DOHH2 (cell line): ENCODE measurements at regions not wholly inside any gene's neighbourhood (a gene's known extent, or its start where the extent isn't known, plus 50 kb on each side); places are given as distances from the start of the nearest gene placed in this dataset.

Experiments
- EZH2phosphoT487 ChIP-seq: fragments of 200-600 bp; sonication (generic); IDR thresholded peaks from 2 replicates; pipeline ENCODE4 v1.6.1; 2017; ENCODE audit warnings: borderline replicate concordance, mild to moderate bottlenecking, antibody characterized with exemption, low read length, moderate library complexity, mixed read lengths
- TF ChIP-seq, protein P1 (sequence below): fragments of 200-600 bp; sonication (generic); IDR thresholded peaks from one replicate; pipeline ENCODE4 v1.5.1; 2014; ENCODE audit warnings: antibody characterized with exemption, mild to moderate bottlenecking, low read depth, low read length; ENCODE audit not compliant: poor library complexity, severe bottlenecking

DNA sequence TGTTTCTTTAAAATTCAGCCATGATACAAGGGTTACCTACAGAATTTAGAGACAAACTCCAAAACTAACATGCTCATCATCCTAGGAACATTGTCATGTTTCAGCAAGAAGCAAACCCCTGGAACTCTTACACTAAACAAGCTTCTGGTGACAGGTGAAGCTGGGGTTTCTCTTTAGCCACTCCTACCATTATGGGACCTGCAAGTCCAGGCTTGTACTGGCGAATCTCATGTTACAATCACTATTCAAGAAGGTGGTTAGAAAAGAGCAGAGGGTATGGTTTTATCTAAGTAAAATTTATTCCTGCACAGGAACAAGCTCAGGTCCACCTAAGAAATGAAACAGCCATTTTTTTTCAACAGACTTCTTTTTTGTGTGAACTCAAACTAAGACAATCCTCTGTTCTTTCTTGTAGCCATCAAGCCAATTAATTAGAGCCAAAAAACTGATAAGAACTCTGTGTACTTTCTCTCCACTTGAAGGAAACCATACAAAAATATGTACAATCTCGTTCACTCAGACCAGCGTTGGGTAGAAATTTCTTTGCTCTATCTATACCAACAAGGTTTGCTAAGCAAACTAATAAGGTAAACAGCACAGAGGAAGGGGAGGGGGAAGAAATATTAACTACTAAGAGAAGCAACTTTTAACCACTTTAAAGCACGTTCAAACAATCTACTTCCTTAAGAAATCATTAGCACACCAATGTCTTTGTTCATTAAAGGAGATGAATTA lies 63.3 kb upstream of the NEDD4L start:
- TF ChIP-seq EZH2phosphoT487, result no peak
- TF ChIP-seq, protein P1, sequence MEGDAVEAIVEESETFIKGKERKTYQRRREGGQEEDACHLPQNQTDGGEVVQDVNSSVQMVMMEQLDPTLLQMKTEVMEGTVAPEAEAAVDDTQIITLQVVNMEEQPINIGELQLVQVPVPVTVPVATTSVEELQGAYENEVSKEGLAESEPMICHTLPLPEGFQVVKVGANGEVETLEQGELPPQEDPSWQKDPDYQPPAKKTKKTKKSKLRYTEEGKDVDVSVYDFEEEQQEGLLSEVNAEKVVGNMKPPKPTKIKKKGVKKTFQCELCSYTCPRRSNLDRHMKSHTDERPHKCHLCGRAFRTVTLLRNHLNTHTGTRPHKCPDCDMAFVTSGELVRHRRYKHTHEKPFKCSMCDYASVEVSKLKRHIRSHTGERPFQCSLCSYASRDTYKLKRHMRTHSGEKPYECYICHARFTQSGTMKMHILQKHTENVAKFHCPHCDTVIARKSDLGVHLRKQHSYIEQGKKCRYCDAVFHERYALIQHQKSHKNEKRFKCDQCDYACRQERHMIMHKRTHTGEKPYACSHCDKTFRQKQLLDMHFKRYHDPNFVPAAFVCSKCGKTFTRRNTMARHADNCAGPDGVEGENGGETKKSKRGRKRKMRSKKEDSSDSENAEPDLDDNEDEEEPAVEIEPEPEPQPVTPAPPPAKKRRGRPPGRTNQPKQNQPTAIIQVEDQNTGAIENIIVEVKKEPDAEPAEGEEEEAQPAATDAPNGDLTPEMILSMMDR, result no peak
